ENCODE measurements at regions not wholly inside any gene's neighbourhood (a gene's known extent, or its start where the extent isn't known, plus 50 kb on each side); places are given as distances from the start of the nearest gene placed in this dataset.
"Not testable (repeated sequence)": the region's sequence is repeated elsewhere in the genome, so short reads cannot be mapped to it uniquely, and the experiment has no call there.

DNA sequence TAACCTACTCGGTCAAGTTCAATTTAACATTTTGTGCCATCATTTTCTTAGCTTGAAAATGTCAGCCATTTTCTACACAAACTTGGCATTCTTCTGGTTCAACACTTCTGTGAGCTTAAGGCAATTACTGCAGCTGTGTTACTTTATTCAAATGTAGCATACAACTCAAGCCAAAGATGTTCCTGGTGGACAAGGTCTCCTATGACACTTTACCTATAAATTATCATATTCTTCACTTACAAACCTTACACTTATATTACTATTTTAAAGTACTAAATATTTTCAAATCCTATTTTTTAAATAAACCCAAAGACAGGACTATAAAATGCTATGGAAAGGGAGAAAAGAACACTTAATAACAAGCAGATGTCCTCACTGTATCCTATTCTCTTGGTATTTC lies 1045.3 kb downstream of the TSN start:
- no peak for DNase-seq (ENCODE audit: low spot score)

DNA sequence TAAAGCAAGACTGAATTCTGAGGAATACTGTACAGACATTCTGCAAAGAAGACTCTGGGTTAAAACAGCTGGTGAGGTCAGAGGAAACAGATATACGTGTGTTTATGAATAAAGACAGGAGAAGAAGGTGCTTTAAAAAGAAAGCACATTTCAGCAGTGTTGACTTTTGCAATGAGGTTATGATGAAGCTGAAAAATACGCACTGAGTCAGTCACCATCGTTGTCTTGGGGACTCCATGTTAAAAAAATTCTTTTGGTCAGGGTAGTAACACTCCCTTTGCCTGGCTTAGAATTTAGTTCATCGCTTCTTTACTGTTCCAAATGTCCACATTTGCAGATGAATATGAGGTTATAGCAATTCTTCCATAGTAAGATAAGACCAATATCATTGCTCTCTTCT lies 1049.0 kb downstream of the TSN start:
- DNase-seq (ENCODE audit: low spot score) = no peak

GRCh38 chr2:122805346-122805745 lies 1049.9 kb downstream of the TSN start:
- no peak for DNase-seq (ENCODE audit: low spot score)

DNA sequence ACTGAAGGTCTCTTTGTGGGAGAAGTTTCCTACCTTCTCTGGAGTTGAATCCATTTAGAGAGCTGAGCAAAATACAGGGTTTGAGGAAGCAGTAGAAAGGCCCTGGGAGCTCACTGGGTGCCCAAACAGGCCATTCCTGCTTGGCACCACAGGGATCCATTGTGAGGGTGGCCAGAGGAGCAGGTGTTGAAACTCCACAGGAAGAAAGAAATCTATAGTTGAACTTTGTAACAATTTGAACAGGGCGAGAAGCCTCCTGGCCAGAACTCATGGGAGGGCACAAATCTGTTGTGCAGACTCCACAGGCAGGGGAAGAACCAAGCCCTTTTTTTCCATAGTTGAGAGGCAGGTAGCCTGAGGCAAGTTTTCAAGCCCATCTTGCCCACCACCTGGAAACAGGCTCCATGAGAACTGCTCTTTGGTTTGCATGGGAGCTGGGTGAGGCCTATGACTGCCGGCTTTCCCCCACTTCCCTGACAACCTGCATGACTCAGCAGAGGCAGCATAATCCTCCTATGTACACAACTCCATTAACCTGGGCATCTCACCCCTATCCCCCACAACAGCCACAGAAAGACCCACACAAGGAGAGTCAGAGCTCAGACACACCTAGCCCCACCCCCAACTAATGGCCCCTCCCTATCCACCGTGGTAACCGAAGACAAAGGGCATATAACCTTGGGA lies 1053.0 kb downstream of the TSN start:
- DNase-seq (ENCODE audit: low spot score) = no peak

GRCh38 chr2:122812214-122812613 lies 1056.8 kb downstream of the TSN start:
- DNase-seq (ENCODE audit: low spot score) = not testable (repeated sequence)

GRCh38 chr2:122815120-122815519 lies 1059.7 kb downstream of the TSN start:
- no peak for DNase-seq (ENCODE audit: low spot score)

DNA sequence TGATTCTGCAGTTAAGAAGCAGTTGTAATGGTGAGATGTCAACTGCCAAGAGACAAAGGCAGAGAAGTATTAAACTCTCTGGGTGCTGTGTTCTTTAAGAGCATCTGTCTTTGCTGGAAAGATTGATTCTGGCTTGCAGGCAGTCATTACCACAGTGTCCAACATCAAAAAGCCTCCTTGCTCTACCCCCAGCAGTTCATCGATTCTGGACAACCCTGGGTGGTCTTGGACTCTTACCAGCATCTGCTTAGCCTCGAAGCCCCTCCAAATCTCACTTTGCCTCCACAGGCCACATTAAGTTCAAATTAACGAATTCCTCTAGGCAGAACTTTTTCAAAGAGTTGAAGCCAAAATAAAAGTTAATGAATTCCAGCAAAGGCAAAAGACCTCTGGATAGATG lies 1061.4 kb downstream of the TSN start:
- no peak for DNase-seq (ENCODE audit: low spot score)

GRCh38 chr2:122822319-122822718 lies 1066.9 kb downstream of the TSN start:
- no peak for DNase-seq (ENCODE audit: low spot score)

GRCh38 chr2:122830157-122830556 lies 1074.7 kb downstream of the TSN start:
- no peak for DNase-seq (ENCODE audit: low spot score)

- no peak for DNase-seq (ENCODE audit: low spot score)
Observed at GRCh38 chr2:122831649-122832048, 1076.2 kb downstream of the TSN start.

GRCh38 chr2:122843503-122843902 lies 1088.1 kb downstream of the TSN start:
- DNase-seq (ENCODE audit: low spot score) = no peak

GRCh38 chr2:122851161-122851560 lies 1095.7 kb downstream of the TSN start:
- no peak for DNase-seq (ENCODE audit: low spot score)

DNA sequence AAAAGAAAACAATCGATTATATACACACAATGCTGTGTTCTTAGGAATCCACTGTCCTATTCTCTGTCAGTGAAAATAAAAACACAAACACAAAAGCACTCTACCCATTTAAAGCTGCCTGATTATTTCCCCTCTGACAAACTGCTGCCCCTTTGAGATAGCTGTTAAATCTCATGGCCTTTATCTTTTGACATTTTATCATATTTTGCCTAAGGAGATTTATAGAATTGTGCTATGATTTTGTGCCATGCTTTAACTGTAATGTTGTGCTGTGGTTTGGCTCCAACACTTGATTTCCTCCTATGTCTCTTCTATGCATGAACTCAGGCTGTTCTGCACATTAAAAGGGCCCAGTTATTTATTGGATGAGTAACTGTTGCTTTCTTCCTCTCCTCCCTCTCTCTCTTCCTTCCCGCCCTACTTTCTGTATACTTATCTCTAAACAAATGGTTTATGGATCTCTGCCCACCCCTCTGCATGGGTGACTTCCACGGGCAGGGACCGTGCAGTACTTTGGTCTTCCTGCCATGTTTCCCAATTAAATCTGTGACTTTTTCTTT lies 1096.6 kb downstream of the TSN start:
- no peak for DNase-seq (ENCODE audit: low spot score)

DNA sequence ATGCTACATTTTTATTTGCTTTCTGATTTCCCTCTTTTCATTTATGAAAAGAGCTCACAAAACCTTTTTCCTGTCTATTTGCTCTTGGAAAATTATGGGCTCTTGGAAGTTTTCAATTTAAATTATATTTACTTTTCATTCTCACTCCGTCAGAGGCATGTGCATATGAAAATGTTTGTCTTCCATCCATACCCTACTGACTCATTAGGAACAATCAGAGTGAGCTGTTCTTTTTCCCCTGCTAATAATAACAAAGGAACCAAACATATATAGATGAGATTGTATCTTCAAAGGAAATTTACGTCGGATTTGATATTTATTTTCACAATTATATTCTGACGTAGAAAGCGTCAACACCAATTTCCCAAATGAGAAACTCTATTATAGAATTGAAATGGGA lies 1101.2 kb downstream of the TSN start:
- no peak for DNase-seq (ENCODE audit: low spot score)

DNA sequence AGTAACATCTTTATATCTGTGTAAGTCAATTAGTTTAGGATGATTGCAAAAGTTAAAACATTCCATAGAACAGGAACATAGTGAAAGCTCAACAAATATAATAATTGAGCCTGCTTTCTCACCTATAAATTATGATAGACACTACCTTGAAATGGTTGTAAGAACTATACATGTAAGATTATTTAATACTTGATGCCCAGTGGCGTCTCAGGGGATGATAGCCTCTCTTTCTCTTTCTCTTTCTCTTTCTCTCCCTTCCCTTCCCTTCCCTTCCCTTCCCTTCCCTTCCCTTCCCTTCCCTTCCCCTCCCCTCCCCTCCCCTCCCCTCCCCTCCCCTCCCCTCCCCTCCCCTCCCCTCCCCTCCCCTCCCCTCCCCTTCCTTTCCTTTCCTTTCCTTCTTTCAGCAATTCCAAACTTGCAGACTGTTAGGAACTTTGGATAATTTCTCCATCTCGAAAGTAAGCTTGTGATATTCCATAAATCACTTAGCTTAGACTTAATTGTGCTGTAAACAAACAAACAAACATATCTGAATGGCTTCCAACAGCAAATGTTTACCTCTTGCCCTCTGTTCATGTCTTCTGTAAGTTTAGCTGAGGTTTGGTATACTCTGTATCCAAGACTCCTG lies 1102.7 kb downstream of the TSN start:
- DNase-seq (ENCODE audit: low spot score) = no peak

DNA sequence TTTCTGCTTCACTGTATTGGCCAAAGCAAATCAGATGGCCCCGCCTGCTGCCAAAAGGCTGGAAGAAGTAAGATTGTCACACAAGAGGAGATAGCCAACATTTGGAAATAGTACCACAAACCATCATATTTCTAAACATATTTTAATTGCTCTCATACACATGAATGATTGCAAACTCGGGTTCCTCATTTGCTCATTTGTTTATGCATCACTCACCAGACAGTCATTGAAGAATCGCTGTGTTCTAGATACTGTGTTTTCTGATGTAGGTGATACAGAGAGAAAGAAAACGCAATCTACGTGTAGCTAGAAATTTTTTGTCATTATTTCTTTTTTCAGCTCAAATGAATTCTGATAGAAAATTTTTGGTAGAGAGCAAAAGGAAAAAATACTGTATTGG lies 1103.4 kb downstream of the TSN start:
- DNase-seq (ENCODE audit: low spot score) = no peak

DNA sequence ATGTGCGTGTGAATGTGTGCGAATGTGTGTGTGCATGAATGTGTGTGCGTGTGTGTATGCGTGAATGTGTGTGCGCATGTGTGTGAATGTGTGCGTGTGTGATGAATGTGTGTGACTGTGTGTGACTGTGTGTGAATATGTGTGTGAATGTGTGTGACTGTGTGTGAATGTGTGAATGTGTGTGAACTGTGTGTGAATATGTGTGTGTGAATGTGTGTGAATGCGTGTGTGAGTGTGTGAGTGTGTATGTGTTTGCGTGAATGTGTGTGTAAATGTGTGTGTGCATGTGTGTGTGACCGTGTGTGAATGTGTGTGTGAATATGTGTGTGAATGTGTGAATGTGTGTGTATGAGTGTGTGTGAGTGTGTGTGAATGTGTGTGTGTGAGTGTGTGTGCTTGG lies 1103.8 kb downstream of the TSN start:
- DNase-seq (ENCODE audit: low spot score) = no peak

GRCh38 chr2:122863532-122863931 lies 1108.1 kb downstream of the TSN start:
- DNase-seq (ENCODE audit: low spot score) = no peak

DNA sequence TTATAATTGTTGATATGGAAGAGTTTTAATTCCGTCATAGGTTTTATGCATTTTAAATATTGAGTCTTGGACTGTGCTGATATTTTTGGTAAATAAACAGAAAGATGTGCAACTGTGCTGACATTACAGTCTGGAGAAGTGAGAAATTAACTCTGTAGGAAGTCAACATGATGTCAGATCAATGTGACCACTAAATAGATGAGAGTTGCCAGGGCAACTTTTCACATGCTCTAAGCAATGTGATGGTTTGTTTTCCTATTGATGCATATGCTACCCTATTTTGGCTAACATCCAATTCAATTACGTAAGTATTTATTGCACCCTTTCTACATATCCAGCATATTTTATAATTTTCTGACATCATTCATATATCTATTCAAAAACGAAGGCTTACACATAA lies 1109.3 kb downstream of the TSN start:
- DNase-seq (ENCODE audit: low spot score) = no peak

DNA sequence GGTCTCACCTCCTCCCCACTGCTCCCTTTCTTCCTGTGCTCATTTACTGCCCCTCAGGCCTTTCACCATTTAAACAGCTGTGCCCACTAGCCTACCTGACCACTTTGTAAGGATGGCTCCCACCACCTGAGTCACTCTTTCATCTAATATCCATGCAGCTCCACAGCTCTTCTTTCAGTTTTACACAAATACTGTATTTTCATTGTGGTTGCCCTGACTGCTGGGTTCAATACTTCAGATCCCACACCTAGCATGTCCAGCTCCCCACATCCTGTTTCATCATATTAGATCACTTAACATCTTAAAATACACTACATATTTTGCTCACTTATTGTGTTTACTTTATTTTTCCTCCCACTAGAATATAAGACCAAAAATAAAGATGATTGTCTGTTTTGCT lies 1110.6 kb downstream of the TSN start:
- no peak for DNase-seq (ENCODE audit: low spot score)

- DNase-seq (ENCODE audit: low spot score) = no peak
Observed at GRCh38 chr2:122867941-122868340, 1112.5 kb downstream of the TSN start.

DNA sequence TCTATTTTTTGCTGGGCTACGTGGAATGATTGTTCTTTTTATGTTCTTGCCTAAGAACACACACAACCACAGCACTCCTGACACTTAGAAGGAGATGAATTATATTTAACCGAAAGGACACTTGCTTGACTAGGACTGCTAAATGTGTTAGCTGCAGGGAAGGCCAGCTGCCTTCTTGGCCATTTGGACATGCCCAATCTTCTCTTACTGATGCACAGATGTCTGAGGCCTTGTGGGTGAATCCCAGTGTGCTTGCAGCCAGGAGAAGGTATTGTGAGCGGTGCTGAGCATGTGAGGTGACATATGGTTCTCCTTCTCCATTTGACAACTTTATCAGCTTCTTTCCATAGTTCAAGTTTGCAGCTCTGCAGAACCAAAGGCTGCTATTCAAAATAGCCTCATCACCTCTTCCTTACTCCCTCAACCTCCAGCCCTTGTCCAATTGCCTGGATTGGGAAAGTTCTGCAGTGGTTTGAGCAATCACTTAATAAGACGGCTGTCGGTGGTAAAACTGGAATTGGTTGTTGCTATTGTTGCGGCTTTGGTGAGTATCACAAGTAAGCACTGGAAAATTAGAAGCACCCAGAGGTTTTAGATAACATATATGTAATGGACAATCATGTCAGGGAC lies 1113.3 kb downstream of the TSN start:
- DNase-seq (ENCODE audit: low spot score) = no peak

DNA sequence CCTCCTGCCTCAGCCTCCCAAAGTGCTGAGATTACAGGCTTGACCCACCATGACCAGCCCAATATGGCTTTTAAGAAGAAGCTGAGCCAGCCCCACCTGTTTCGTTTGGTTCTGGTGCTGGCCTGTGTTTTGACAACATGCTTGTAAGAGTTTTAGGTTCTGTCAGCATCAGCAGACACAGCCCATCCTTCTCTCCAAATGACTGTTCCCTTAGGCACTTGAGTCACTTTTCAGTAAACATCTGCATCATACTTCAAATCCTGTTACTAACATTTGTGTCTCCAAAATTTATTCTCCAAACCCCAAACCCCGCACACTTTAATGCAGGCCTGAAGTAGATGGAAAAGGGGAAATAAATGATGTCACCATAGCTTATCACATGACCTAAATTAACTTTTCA lies 1118.5 kb downstream of the TSN start:
- DNase-seq (ENCODE audit: low spot score) = no peak
